ENCODE measurements at regions not wholly inside any gene's neighbourhood (a gene's known extent, or its start where the extent isn't known, plus 50 kb on each side); places are given as distances from the start of the nearest gene placed in this dataset.

DNA sequence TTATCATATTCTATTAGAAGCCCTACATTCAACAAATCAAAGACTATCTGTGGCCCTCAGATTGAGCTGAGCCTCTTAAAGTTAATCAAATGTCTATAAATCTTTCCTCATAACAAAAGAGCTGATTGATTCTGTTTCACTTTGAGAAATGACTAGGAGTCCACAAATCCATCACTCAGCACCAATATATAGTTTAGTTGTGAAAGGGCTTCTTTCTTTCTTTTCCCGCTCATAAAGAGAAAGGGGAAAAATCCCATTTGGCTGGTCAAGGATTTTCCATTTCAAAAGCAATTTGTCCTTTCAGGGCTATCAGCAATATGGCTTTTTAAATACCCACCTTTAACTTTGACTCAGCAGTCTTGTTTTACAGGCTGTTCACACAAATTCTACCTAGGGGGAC lies 408.5 kb upstream of the PCDH20 start:
- no peak overlapping the region for H3K27ac ChIP-seq
- TF ChIP-seq CTCF (IDR thresholded peaks at IDR 0.05) (no peak), ZFX (IDR thresholded peaks at IDR 0.05; ENCODE audit: borderline replicate concordance) (no peak)

GRCh38 chr13:61812286-61812685 lies 396.6 kb upstream of the PCDH20 start:
- no peak for TF ChIP-seq ZFX (IDR thresholded peaks at IDR 0.05; ENCODE audit: borderline replicate concordance)
- TF ChIP-seq CTCF (IDR thresholded peaks at IDR 0.05) = no peak
- H3K27ac ChIP-seq = no peak overlapping the region

GRCh38 chr13:61810065-61810464 lies 394.4 kb upstream of the PCDH20 start:
- H3K27ac ChIP-seq = no peak overlapping the region
- TF ChIP-seq ZFX (IDR thresholded peaks at IDR 0.05; ENCODE audit: borderline replicate concordance) (no peak), CTCF (IDR thresholded peaks at IDR 0.05) (no peak)

DNA sequence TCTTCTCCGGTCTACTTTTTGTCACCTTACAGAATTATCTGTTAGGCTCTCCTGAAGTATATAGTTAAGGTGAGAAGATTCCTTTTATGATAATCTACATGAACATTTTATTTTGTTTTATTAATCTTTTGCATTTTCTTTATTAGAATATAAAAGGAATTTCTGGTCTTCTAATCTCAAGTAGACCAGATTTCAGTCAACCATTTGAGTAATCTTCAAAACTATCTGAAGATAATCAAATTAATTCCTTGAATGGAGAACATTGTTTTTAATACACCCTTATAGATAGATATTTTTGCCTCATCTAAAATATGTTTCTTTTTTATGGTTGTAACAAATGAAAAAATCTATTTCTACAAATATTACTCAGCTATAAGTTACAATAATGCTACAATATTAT lies 381.7 kb upstream of the PCDH20 start:
- TF ChIP-seq CTCF (IDR thresholded peaks at IDR 0.05) (no peak), ZFX (IDR thresholded peaks at IDR 0.05; ENCODE audit: borderline replicate concordance) (no peak)
- H3K27ac ChIP-seq = no peak overlapping the region

- TF ChIP-seq CTCF (IDR thresholded peaks at IDR 0.05) (no peak), ZFX (IDR thresholded peaks at IDR 0.05; ENCODE audit: borderline replicate concordance) (no peak)
- H3K27ac ChIP-seq = no peak overlapping the region
Measured at GRCh38 chr13:61795580-61795979, 379.9 kb upstream of the PCDH20 start.

- no peak for TF ChIP-seq ZFX (IDR thresholded peaks at IDR 0.05; ENCODE audit: borderline replicate concordance)
- no peak for TF ChIP-seq CTCF (IDR thresholded peaks at IDR 0.05)
Measured at GRCh38 chr13:61779456-61779855, 363.8 kb upstream of the PCDH20 start.

DNA sequence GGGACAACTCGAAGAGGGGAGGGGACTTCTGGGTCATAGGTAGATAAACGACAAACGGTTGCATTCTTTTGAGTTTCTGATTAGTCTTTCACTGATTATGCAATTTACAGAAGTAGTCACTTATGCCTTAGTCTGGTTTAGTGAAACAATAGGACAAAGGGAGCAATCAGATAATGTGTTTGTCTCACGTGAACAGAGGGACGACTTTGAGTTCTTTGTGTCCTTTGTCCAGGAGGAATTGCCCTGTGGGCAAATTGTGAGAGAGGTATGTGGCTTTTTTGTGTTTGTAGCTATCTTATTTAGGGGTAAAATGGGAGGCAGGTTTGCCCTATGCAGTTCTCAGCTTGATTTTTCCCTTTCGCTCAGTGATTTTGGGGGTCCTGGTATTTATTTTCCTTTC lies 362.9 kb upstream of the PCDH20 start:
- H3K27ac ChIP-seq = no peak overlapping the region
- no peak for TF ChIP-seq ZFX (IDR thresholded peaks at IDR 0.05; ENCODE audit: borderline replicate concordance)
- no peak for TF ChIP-seq CTCF (IDR thresholded peaks at IDR 0.05)

More at GRCh38 chr13:61779456-61779855, 363.8 kb upstream of the PCDH20 start:
- H3K27ac ChIP-seq = no peak overlapping the region

All from 22Rv1 (cell line).